ENCODE measurements at regions not wholly inside any gene's neighbourhood (a gene's known extent, or its start where the extent isn't known, plus 50 kb on each side); places are given as distances from the start of the nearest gene placed in this dataset.
A peak's percentile ranks its signal among the peaks of the same experiment; 100 is the strongest.

- TF ChIP-seq CTCF (IDR thresholded peaks at IDR 0.05) (no peak), POLR2A (IDR thresholded peaks at IDR 0.05) (no peak)
- Histone ChIP-seq H3K4me3 (no peak overlapping the region), H3K36me3 (no peaks in the 10 kb centered on the region), H3K4me1 (peaks cover 0 to 9% of the 10 kb centered on the region in 2 donors), H3K27ac (no peak overlapping the region), H3K27me3 (no peaks in the 10 kb centered on the region), H3K9me3 (no peaks in the 10 kb centered on the region)
- intact Hi-C loops (cut with DNase I; ENCODE audit: low total_unique reads) = no loop called here
- no peak for DNase-seq
Observed at GRCh38 chr16:66260522-66261254, 105.8 kb upstream of the CDH5 start.

- H3K27ac ChIP-seq = no peak overlapping the region
Observed at GRCh38 chr16:66258916-66259845, 107.3 kb upstream of the CDH5 start.

GRCh38 chr16:66256919-66257318 is 109.6 kb upstream of the CDH5 start:
- TF ChIP-seq POLR2A (IDR thresholded peaks at IDR 0.05) (no peak), CTCF (IDR thresholded peaks at IDR 0.05) (no peak)
- intact Hi-C loops (cut with DNase I; ENCODE audit: low total_unique reads) = no loop called here
- H3K27ac ChIP-seq = no peak overlapping the region
- no peaks in the 10 kb centered on the region for H3K36me3 ChIP-seq
- no peaks in the 10 kb centered on the region for H3K4me1 ChIP-seq
- no peak overlapping the region for H3K4me3 ChIP-seq
- H3K27me3 ChIP-seq = no peaks in the 10 kb centered on the region
- DNase-seq = no peak
- H3K9me3 ChIP-seq = no peaks in the 10 kb centered on the region

More at GRCh38 chr16:66258916-66259845, 107.3 kb upstream of the CDH5 start:
- no peak overlapping the region for H3K4me3 ChIP-seq
- H3K9me3 ChIP-seq = no peaks in the 10 kb centered on the region
- H3K27me3 ChIP-seq = no peaks in the 10 kb centered on the region
- peak in 1 of 2 donors; percentile 4 for DNase-seq
- TF ChIP-seq POLR2A (IDR thresholded peaks at IDR 0.05) (no peak), CTCF (IDR thresholded peaks at IDR 0.05) (no peak)
- intact Hi-C loops (cut with DNase I; ENCODE audit: low total_unique reads) = no loop called here
- no peaks in the 10 kb centered on the region for H3K36me3 ChIP-seq
- H3K4me1 ChIP-seq = peaks cover 0 to 9% of the 10 kb centered on the region in 2 donors

GRCh38 chr16:66255647-66256046 is 110.8 kb upstream of the CDH5 start:
- intact Hi-C loops (cut with DNase I; ENCODE audit: low total_unique reads) = no loop called here
- Histone ChIP-seq H3K36me3 (no peaks in the 10 kb centered on the region), H3K4me1 (no peaks in the 10 kb centered on the region), H3K9me3 (no peaks in the 10 kb centered on the region), H3K27ac (no peak overlapping the region), H3K27me3 (no peaks in the 10 kb centered on the region), H3K4me3 (no peak overlapping the region)
- TF ChIP-seq POLR2A (IDR thresholded peaks at IDR 0.05) (no peak), CTCF (IDR thresholded peaks at IDR 0.05) (no peak)
- no peak for DNase-seq

DNA sequence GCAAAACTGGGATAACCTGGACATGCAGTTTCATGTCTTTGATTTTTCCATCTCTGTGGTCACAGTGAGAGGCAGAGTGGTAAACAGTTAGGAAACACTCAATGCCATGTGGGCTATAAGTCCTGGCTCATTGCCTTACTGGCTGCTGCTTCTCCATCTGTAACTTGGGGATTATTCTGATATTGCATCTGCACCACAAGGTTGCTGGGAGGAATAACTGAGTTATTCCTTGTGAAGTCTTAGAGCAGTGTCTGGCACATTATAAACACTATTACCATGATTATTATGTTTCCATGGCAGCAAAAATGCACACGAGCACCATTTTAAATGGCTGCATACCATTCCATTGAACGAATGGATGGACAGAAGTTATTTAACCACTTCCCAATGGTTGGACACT is 111.7 kb upstream of the CDH5 start:
- no peak for DNase-seq
- intact Hi-C loops (cut with DNase I; ENCODE audit: low total_unique reads) = no loop called here
- TF ChIP-seq CTCF (IDR thresholded peaks at IDR 0.05) (no peak), POLR2A (IDR thresholded peaks at IDR 0.05) (no peak)

More for the DNA sequence above, 111.7 kb upstream of the CDH5 start:
- Histone ChIP-seq H3K27ac (no peak overlapping the region), H3K9me3 (no peaks in the 10 kb centered on the region), H3K4me1 (peaks cover 0 to 3% of the 10 kb centered on the region in 2 donors), H3K27me3 (no peaks in the 10 kb centered on the region), H3K36me3 (no peaks in the 10 kb centered on the region), H3K4me3 (no peak overlapping the region)

All from uterus (tissue), 3 donors.